ENCODE measurements at regions not wholly inside any gene's neighbourhood (a gene's known extent, or its start where the extent isn't known, plus 50 kb on each side); places are given as distances from the start of the nearest gene placed in this dataset.

DNA sequence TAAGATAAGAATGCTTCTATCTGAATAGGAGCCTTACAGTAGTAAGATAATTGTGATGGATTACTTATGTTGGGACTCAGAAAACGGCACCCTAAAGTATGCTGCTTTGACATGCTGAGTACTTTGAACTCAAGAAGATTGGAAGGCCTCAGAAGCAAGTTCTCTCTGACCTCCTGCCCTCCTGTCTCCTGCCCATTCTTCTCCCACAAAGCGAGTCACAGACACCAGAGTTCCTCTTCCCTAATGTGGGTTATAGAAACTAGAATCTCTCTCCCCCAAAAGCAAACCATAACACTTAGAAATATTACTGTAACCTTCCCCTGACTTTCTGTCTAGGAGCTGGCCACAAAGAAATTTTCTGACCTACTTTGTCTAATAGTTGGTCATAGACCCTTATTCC, 76.5 kb downstream of the DDIT4L start:
- TF ChIP-seq, protein P1, sequence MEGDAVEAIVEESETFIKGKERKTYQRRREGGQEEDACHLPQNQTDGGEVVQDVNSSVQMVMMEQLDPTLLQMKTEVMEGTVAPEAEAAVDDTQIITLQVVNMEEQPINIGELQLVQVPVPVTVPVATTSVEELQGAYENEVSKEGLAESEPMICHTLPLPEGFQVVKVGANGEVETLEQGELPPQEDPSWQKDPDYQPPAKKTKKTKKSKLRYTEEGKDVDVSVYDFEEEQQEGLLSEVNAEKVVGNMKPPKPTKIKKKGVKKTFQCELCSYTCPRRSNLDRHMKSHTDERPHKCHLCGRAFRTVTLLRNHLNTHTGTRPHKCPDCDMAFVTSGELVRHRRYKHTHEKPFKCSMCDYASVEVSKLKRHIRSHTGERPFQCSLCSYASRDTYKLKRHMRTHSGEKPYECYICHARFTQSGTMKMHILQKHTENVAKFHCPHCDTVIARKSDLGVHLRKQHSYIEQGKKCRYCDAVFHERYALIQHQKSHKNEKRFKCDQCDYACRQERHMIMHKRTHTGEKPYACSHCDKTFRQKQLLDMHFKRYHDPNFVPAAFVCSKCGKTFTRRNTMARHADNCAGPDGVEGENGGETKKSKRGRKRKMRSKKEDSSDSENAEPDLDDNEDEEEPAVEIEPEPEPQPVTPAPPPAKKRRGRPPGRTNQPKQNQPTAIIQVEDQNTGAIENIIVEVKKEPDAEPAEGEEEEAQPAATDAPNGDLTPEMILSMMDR (IDR thresholded peaks at IDR 0.05): no peak
- TF ChIP-seq TCF7L2 (IDR thresholded peaks at IDR 0.05; ENCODE audit: low read depth, low read length): no peak
